ENCODE measurements at regions not wholly inside any gene's neighbourhood (a gene's known extent, or its start where the extent isn't known, plus 50 kb on each side); places are given as distances from the start of the nearest gene placed in this dataset.

GRCh38 chr6:66962082-66962481 lies 1255.1 kb upstream of the EYS start:
- POLR2A ChIA-PET = no interaction called here
- H3K27me3 Mint-ChIP-seq = no peaks in the 10 kb centered on the region
- intact Hi-C loops (cut with micrococcal nuclease) = no loop called here
- H3K36me3 Mint-ChIP-seq (ENCODE audit: low read depth) = no peaks in the 10 kb centered on the region
- CTCF ChIA-PET = no interaction called here
- DNase-seq (no peak), ATAC-seq (ENCODE audit: low read depth) (no peak)
- no peak overlapping the region for H3K27ac Mint-ChIP-seq
- no peak overlapping the region for H3K4me3 Mint-ChIP-seq
- H3K4me1 Mint-ChIP-seq = no peaks in the 10 kb centered on the region
- TF ChIP-seq CTCF (IDR thresholded peaks at IDR 0.05) = no peak
- no peaks in the 10 kb centered on the region for H3K9me3 Mint-ChIP-seq

GRCh38 chr6:66961191-66961590 lies 1254.2 kb upstream of the EYS start:
- intact Hi-C loops (cut with micrococcal nuclease) = no loop called here
- no peaks in the 10 kb centered on the region for H3K9me3 Mint-ChIP-seq
- H3K27ac Mint-ChIP-seq = no peak overlapping the region
- ChIA-PET CTCF (no interaction called here), POLR2A (no interaction called here)
- H3K4me1 Mint-ChIP-seq = no peaks in the 10 kb centered on the region
- no peak for TF ChIP-seq CTCF (IDR thresholded peaks at IDR 0.05)
- no peaks in the 10 kb centered on the region for H3K36me3 Mint-ChIP-seq (ENCODE audit: low read depth)
- H3K27me3 Mint-ChIP-seq = no peaks in the 10 kb centered on the region
- ATAC-seq (ENCODE audit: low read depth) (no peak), DNase-seq (no peak)
- no peak overlapping the region for H3K4me3 Mint-ChIP-seq

GRCh38 chr6:66949191-66949661 lies 1242.2 kb upstream of the EYS start:
- Mint-ChIP-seq H3K27me3 (no peaks in the 10 kb centered on the region), H3K4me3 (no peak overlapping the region), H3K27ac (no peak overlapping the region), H3K4me1 (no peaks in the 10 kb centered on the region), H3K36me3 (ENCODE audit: low read depth) (no peaks in the 10 kb centered on the region), H3K9me3 (peaks cover 7% of the 10 kb centered on the region)
- intact Hi-C loops (cut with micrococcal nuclease) = no loop called here
- DNase-seq (no peak), ATAC-seq (ENCODE audit: low read depth) (no peak)
- no peak for TF ChIP-seq CTCF (IDR thresholded peaks at IDR 0.05)
- CTCF ChIA-PET = no interaction called here
- POLR2A ChIA-PET = no interaction called here

- DNase-seq (no peak), ATAC-seq (ENCODE audit: low read depth) (no peak)
- CTCF ChIA-PET = no interaction called here
- peaks cover 9% of the 10 kb centered on the region for H3K9me3 Mint-ChIP-seq
- POLR2A ChIA-PET = no interaction called here
- H3K36me3 Mint-ChIP-seq (ENCODE audit: low read depth) = no peaks in the 10 kb centered on the region
- no peaks in the 10 kb centered on the region for H3K4me1 Mint-ChIP-seq
- H3K27me3 Mint-ChIP-seq = no peaks in the 10 kb centered on the region
- H3K27ac Mint-ChIP-seq = no peak overlapping the region
- TF ChIP-seq CTCF (IDR thresholded peaks at IDR 0.05) = no peak
- H3K4me3 Mint-ChIP-seq = no peak overlapping the region
- intact Hi-C loops (cut with micrococcal nuclease) = no loop called here
Measured at GRCh38 chr6:66948106-66948505, 1241.1 kb upstream of the EYS start.

GRCh38 chr6:66940003-66940402 lies 1233.0 kb upstream of the EYS start:
- CTCF ChIA-PET = no interaction called here
- DNase-seq = no peak
- intact Hi-C loops (cut with micrococcal nuclease) = no loop called here
- no peak for TF ChIP-seq CTCF (IDR thresholded peaks at IDR 0.05)
- peaks cover 18% of the 10 kb centered on the region for H3K9me3 Mint-ChIP-seq
- POLR2A ChIA-PET = no interaction called here
- H3K4me1 Mint-ChIP-seq = no peaks in the 10 kb centered on the region
- no peaks in the 10 kb centered on the region for H3K27me3 Mint-ChIP-seq
- ATAC-seq (ENCODE audit: low read depth) = no peak
- H3K4me3 Mint-ChIP-seq = no peak overlapping the region
- no peaks in the 10 kb centered on the region for H3K36me3 Mint-ChIP-seq (ENCODE audit: low read depth)
- H3K27ac Mint-ChIP-seq = no peak overlapping the region

All from activated B cell treated with CpG ODN at 0.5 μM for 24 hours (primary cell).